ENCODE measurements at regions not wholly inside any gene's neighbourhood (a gene's known extent, or its start where the extent isn't known, plus 50 kb on each side); places are given as distances from the start of the nearest gene placed in this dataset.

- TF ChIP-seq CTCF (IDR thresholded peaks at IDR 0.05; ENCODE audit: unreplicated experiment), result no peak
- H3K27me3 Mint-ChIP-seq, result no peaks in the 10 kb centered on the region
- no peak overlapping the region for H3K27ac Mint-ChIP-seq
- no peak for DNase-seq (ENCODE audit: low spot score, unreplicated experiment)
- H3K9me3 Mint-ChIP-seq (ENCODE audit: low read depth), result no peaks in the 10 kb centered on the region
- no peaks in the 10 kb centered on the region for H3K36me3 Mint-ChIP-seq (ENCODE audit: insufficient read depth)
- H3K4me3 Mint-ChIP-seq (ENCODE audit: low read depth), result no peak overlapping the region
- H3K4me1 Mint-ChIP-seq (ENCODE audit: low read depth), result no peaks in the 10 kb centered on the region
Measured at GRCh38 chr7:132643302-132643701, 67.0 kb upstream of the PLXNA4 start.

DNA sequence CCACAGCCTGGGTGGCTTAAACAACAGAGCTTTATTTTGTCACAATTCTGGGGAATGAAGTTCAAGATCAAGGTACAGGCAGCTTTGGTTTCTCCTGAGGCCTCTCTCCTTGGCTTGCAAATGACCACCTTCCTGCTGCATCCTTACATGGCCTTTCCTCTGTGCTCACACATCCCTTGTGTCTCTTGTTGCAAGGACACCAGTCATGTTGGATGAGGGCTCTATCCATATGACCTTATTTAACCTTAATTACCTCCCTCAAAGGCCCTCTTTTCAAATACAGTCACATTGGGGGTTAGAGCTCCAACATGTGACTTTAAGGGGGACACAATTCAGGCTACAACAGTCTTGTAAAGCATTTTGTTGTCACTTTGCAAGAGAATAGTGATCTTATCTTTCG is 65.0 kb upstream of the PLXNA4 start:
- no peaks in the 10 kb centered on the region for H3K27me3 Mint-ChIP-seq
- DNase-seq (ENCODE audit: low spot score, unreplicated experiment), result no peak
- no peaks in the 10 kb centered on the region for H3K4me1 Mint-ChIP-seq (ENCODE audit: low read depth)
- H3K9me3 Mint-ChIP-seq (ENCODE audit: low read depth), result no peaks in the 10 kb centered on the region
- H3K36me3 Mint-ChIP-seq (ENCODE audit: insufficient read depth), result no peaks in the 10 kb centered on the region
- TF ChIP-seq CTCF (IDR thresholded peaks at IDR 0.05; ENCODE audit: unreplicated experiment), result no peak
- no peak overlapping the region for H3K4me3 Mint-ChIP-seq (ENCODE audit: low read depth)
- H3K27ac Mint-ChIP-seq, result no peak overlapping the region

- H3K36me3 Mint-ChIP-seq (ENCODE audit: insufficient read depth), result no peaks in the 10 kb centered on the region
Measured at GRCh38 chr7:132639983-132640382, 63.7 kb upstream of the PLXNA4 start.

DNA sequence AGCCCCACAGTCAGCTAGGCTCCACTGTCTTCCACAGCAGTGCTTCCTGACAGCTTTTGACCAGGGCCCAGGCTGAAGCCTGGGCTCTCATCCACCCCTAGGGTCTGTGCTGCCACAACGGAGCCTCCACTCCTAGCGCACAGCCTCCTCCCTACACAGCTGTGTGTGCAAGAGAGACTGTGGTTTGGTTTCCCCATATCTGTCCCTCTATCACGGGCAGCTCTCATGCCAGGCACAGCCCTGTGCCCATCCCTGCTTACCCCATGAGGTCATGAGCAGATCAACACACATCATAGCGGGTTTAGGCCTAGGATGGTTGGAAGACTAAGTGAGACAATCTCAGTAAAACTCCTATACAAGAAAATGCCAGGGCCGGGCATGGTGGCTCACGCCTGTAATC is 61.7 kb upstream of the PLXNA4 start:
- Mint-ChIP-seq H3K27ac (no peak overlapping the region), H3K9me3 (ENCODE audit: low read depth) (no peaks in the 10 kb centered on the region), H3K27me3 (no peaks in the 10 kb centered on the region), H3K4me3 (ENCODE audit: low read depth) (no peak overlapping the region), H3K36me3 (ENCODE audit: insufficient read depth) (no peaks in the 10 kb centered on the region), H3K4me1 (ENCODE audit: low read depth) (no peaks in the 10 kb centered on the region)
- TF ChIP-seq CTCF (IDR thresholded peaks at IDR 0.05; ENCODE audit: unreplicated experiment), result no peak
- DNase-seq (ENCODE audit: low spot score, unreplicated experiment), result no peak

More at GRCh38 chr7:132639983-132640382, 63.7 kb upstream of the PLXNA4 start:
- Mint-ChIP-seq H3K9me3 (ENCODE audit: low read depth) (no peaks in the 10 kb centered on the region), H3K4me1 (ENCODE audit: low read depth) (no peaks in the 10 kb centered on the region), H3K27me3 (no peaks in the 10 kb centered on the region), H3K4me3 (ENCODE audit: low read depth) (no peak overlapping the region), H3K27ac (no peak overlapping the region)
- DNase-seq (ENCODE audit: low spot score, unreplicated experiment), result no peak
- TF ChIP-seq CTCF (IDR thresholded peaks at IDR 0.05; ENCODE audit: unreplicated experiment), result no peak

- Mint-ChIP-seq H3K27ac (no peak overlapping the region), H3K4me1 (ENCODE audit: low read depth) (no peaks in the 10 kb centered on the region), H3K9me3 (ENCODE audit: low read depth) (no peaks in the 10 kb centered on the region), H3K27me3 (no peaks in the 10 kb centered on the region), H3K36me3 (ENCODE audit: insufficient read depth) (no peaks in the 10 kb centered on the region), H3K4me3 (ENCODE audit: low read depth) (no peak overlapping the region)
- TF ChIP-seq CTCF (IDR thresholded peaks at IDR 0.05; ENCODE audit: unreplicated experiment), result no peak
- no peak for DNase-seq (ENCODE audit: low spot score, unreplicated experiment)
Measured at GRCh38 chr7:132636581-132636980, 60.3 kb upstream of the PLXNA4 start.
